ENCODE measurements at regions not wholly inside any gene's neighbourhood (a gene's known extent, or its start where the extent isn't known, plus 50 kb on each side); places are given as distances from the start of the nearest gene placed in this dataset.

DNA sequence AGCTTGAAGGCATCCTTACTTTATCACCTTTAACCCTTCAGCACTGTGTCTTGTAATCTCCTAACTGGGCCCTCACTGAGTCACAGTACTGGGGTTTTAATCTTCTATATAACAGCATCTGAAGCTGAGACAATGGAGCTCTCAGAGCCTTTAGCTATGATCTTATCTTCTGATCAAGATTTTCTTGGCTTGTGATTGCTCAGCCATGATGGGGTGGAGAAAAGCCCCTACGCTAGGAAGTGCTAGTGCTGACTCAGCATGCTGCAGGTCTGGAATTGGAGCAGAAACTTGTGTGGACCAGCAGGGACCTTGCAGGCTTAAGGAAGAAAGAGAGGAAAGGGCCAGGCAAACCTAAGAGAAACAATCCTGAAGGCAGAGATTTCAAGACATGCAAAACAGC, 71.7 kb upstream of the EED start:
- TF ChIP-seq CTCF (IDR thresholded peaks at IDR 0.05) (no peak), POLR2A (IDR thresholded peaks at IDR 0.05) (no peak)

Data from uterus (tissue), 2 donors.